ENCODE measurements at regions not wholly inside any gene's neighbourhood (a gene's known extent, or its start where the extent isn't known, plus 50 kb on each side); places are given as distances from the start of the nearest gene placed in this dataset.

GRCh38 chr21:24023402-24023801, 1583.9 kb downstream of the MRPL39 start:
- TF ChIP-seq EZH2 (IDR thresholded peaks at IDR 0.05; ENCODE audit: borderline replicate concordance, insufficient read depth, low read depth, low read length, poor library complexity, severe bottlenecking) (no peak), CTCF (IDR thresholded peaks at IDR 0.05) (no peak)
- DNase-seq, result no peak
- no peak overlapping the region for H2AFZ ChIP-seq (ENCODE audit: insufficient read depth, low read depth, low read length, poor library complexity, severe bottlenecking)
- Mint-ChIP-seq H3K4me1 (no peaks in the 10 kb centered on the region), H3K4me3 (no peak overlapping the region), H3K9me3 (ENCODE audit: insufficient read depth) (peaks cover 9% of the 10 kb centered on the region), H3K27me3 (no peaks in the 10 kb centered on the region), H3K27ac (no peak overlapping the region)
- no peak overlapping the region for H3K9ac ChIP-seq (ENCODE audit: low read length)
- no peaks in the 10 kb centered on the region for H3K36me3 ChIP-seq (replicated peaks in 1 of 2; ENCODE audit: control extremely low read depth in 1 of 2, control insufficient read depth in 1 of 2, extremely low read depth in 1 of 2, insufficient read depth in 2 of 2, low read length in 1 of 2)
- no peak overlapping the region for H3K4me3 ChIP-seq (ENCODE audit: control extremely low read depth in 1 of 5, extremely low read depth in 1 of 5, insufficient read depth in 1 of 5, low read depth in 2 of 5, low read length in 4 of 5)
- no peak overlapping the region for H3K4me2 ChIP-seq (replicated peaks; ENCODE audit: low read depth, low read length, poor library complexity, severe bottlenecking)
- no peaks in the 10 kb centered on the region for H3K27me3 ChIP-seq (replicated peaks in 1 of 4; ENCODE audit: control extremely low read depth in 1 of 4, control insufficient read depth in 3 of 4, insufficient read depth in 4 of 4, low read length in 3 of 4)
- ATAC-seq (ENCODE audit: low read depth), result no peak
- H3K27ac ChIP-seq (ENCODE audit: low read length in 2 of 2), result no peak overlapping the region
- no peaks in the 10 kb centered on the region for H3K79me2 ChIP-seq (ENCODE audit: control insufficient read depth, insufficient read depth, low read length)
- peaks cover 1 to 12% (median 8%) of the 10 kb centered on the region in 3 donors for H3K9me3 ChIP-seq (ENCODE audit: control extremely low read depth in 1 of 3, control insufficient read depth in 2 of 3, insufficient read depth in 1 of 3, low read length in 2 of 3)
- WGBS (ENCODE audit: insufficient coverage), result no CpG with 5 or more reads among the region's 3 CpGs
- ChIA-PET CTCF (no interaction called here), POLR2A (no interaction called here)
- H3K4me1 ChIP-seq (ENCODE audit: control insufficient read depth in 2 of 2, insufficient read depth in 2 of 2, low read length in 2 of 2), result no peaks in the 10 kb centered on the region
- intact Hi-C loops (cut with micrococcal nuclease), result no loop called here
- no peaks in the 10 kb centered on the region for H4K20me1 ChIP-seq (ENCODE audit: control insufficient read depth, insufficient read depth, low read length, poor library complexity, severe bottlenecking)

GRCh38 chr21:24014381-24014780, 1592.9 kb downstream of the MRPL39 start:
- no peak for DNase-seq
- peaks cover 1% of the 10 kb centered on the region for H3K4me1 Mint-ChIP-seq
- H2AFZ ChIP-seq (ENCODE audit: insufficient read depth, low read depth, low read length, poor library complexity, severe bottlenecking), result no peak overlapping the region
- H4K20me1 ChIP-seq (ENCODE audit: control insufficient read depth, insufficient read depth, low read length, poor library complexity, severe bottlenecking), result no peaks in the 10 kb centered on the region
- no peak for ATAC-seq (ENCODE audit: low read depth)
- H3K4me2 ChIP-seq (replicated peaks; ENCODE audit: low read depth, low read length, poor library complexity, severe bottlenecking), result no peak overlapping the region
- no CpG with 5 or more reads among the region's 1 CpG for WGBS (ENCODE audit: insufficient coverage)
- H3K27me3 Mint-ChIP-seq, result no peaks in the 10 kb centered on the region
- H3K79me2 ChIP-seq (ENCODE audit: control insufficient read depth, insufficient read depth, low read length), result no peaks in the 10 kb centered on the region
- H3K36me3 ChIP-seq (replicated peaks in 1 of 2; ENCODE audit: control extremely low read depth in 1 of 2, control insufficient read depth in 1 of 2, extremely low read depth in 1 of 2, insufficient read depth in 2 of 2, low read length in 1 of 2), result no peaks in the 10 kb centered on the region
- TF ChIP-seq CTCF (IDR thresholded peaks at IDR 0.05), result peak; percentile 57
- no peak for TF ChIP-seq EZH2 (IDR thresholded peaks at IDR 0.05; ENCODE audit: borderline replicate concordance, insufficient read depth, low read depth, low read length, poor library complexity, severe bottlenecking)
- no peak overlapping the region for H3K27ac ChIP-seq (ENCODE audit: low read length in 2 of 2)
- no peak overlapping the region for H3K4me3 ChIP-seq (ENCODE audit: control extremely low read depth in 1 of 5, extremely low read depth in 1 of 5, insufficient read depth in 1 of 5, low read depth in 2 of 5, low read length in 4 of 5)
- H3K9me3 ChIP-seq (ENCODE audit: control extremely low read depth in 1 of 3, control insufficient read depth in 2 of 3, insufficient read depth in 1 of 3, low read length in 2 of 3), result peaks cover 0 to 3% (median 0%) of the 10 kb centered on the region in 3 donors
- peaks cover 3% of the 10 kb centered on the region for H3K9me3 Mint-ChIP-seq (ENCODE audit: insufficient read depth)
- intact Hi-C loops (cut with micrococcal nuclease), result no loop called here
- no peaks in the 10 kb centered on the region for H3K27me3 ChIP-seq (replicated peaks in 1 of 4; ENCODE audit: control extremely low read depth in 1 of 4, control insufficient read depth in 3 of 4, insufficient read depth in 4 of 4, low read length in 3 of 4)
- no peak overlapping the region for H3K4me3 Mint-ChIP-seq
- POLR2A ChIA-PET, result no interaction called here
- CTCF ChIA-PET, result interaction anchor here (1.1 kb wide), 1 partner anchor 22 kb away, joined by 3 read pairs; no protein-coding TSS in a partner anchor
- H3K4me1 ChIP-seq (ENCODE audit: control insufficient read depth in 2 of 2, insufficient read depth in 2 of 2, low read length in 2 of 2), result no peaks in the 10 kb centered on the region
- no peak overlapping the region for H3K27ac Mint-ChIP-seq
- no peak overlapping the region for H3K9ac ChIP-seq (ENCODE audit: low read length)

Measured in B cell (primary cell).